PC-3 (cell line): ENCODE measurements at regions not wholly inside any gene's neighbourhood (a gene's known extent, or its start where the extent isn't known, plus 50 kb on each side); places are given as distances from the start of the nearest gene placed in this dataset.

ENCODE experiments used
- ATAC-seq: fragments of 200-7000 bp; cut with Tn5 transposase; 2 replicates; pipeline ENCODE4 v1.9.1; 2020; ENCODE audit warnings: mild to moderate bottlenecking, moderate library complexity
- BruUV-seq: library from RNA; stranded (reverse); fragments of 400-500 nt; replicated peaks from 2 replicates; lab custom pipeline; 2021; lab: Mats Ljungman, UMichigan
- CTCF ChIA-PET: fragments of 300-600 bp; sonication (Branson Sonifier 250); formaldehyde crosslinking; loops from one replicate; lab custom pipeline; 2022; ENCODE audit warnings: antibody characterized with exemption; lab: Charles Lee
- POLR2A ChIA-PET: fragments of 300-600 bp; sonication (Branson Sonifier 250); formaldehyde crosslinking; loops from one replicate; lab custom pipeline; 2022; ENCODE audit warnings: antibody characterized with exemption; ENCODE audit not compliant: unreplicated experiment; lab: Charles Lee
- DNase-seq: peaks from one replicate; pipeline ENCODE4 v3.0.0-alpha.2; 2015
- H2AFZ ChIP-seq: fragments of 300-600 bp; sonication (generic); 2 replicates; pipeline ENCODE4 v1.6.0; 2016; ENCODE audit warnings: antibody characterized with exemption, low read length
- H3F3A ChIP-seq: fragments of 300-600 bp; sonication (generic); one replicate; pipeline ENCODE4 v1.6.0; 2017; ENCODE audit warnings: antibody characterized with exemption, low read length, control low read depth, mild to moderate bottlenecking; ENCODE audit not compliant: unreplicated experiment
- H3K27ac ChIP-seq: fragments of 300-600 bp; sonication (generic); 2 replicates; pipeline ENCODE4 v1.5.1; 2016; ENCODE audit warnings: mild to moderate bottlenecking, low read length
- H3K27me3 ChIP-seq: fragments of 300-600 bp; sonication (generic); 2 replicates; pipeline ENCODE4 v1.6.1; 2016; ENCODE audit warnings: low read length, mixed read lengths
- H3K36me3 ChIP-seq: fragments of 300-600 bp; sonication (generic); 2 replicates; pipeline ENCODE4 v1.6.1; 2016; ENCODE audit warnings: low read depth, mixed run types, low read length, mixed read lengths
- H3K4me1 ChIP-seq: fragments of 300-600 bp; sonication (generic); 2 replicates; pipeline ENCODE4 v1.5.1; 2016; ENCODE audit warnings: low read length; ENCODE audit not compliant: insufficient read depth
- H3K4me2 ChIP-seq: fragments of 300-600 bp; sonication (generic); 2 replicates; pipeline ENCODE4 v1.6.0; 2016; ENCODE audit warnings: low read length
- H3K4me3 ChIP-seq: fragments of 300-600 bp; sonication (generic); 2 replicates; pipeline ENCODE4 v1.5.1; 2016; ENCODE audit warnings: mild to moderate bottlenecking, low read length, mixed read lengths
- H3K79me2 ChIP-seq: fragments of 300-600 bp; sonication (generic); 2 replicates; pipeline ENCODE4 v1.6.1; 2017; ENCODE audit warnings: low read length, mixed read lengths
- H3K9ac ChIP-seq: fragments of 300-600 bp; sonication (generic); 2 replicates; pipeline ENCODE4 v1.6.0; 2016; ENCODE audit warnings: mild to moderate bottlenecking, low read length
- H3K9me2 ChIP-seq: fragments of 300-600 bp; sonication (generic); replicated peaks from 2 replicates; pipeline ENCODE4 v1.6.1; 2016; ENCODE audit warnings: mixed run types, low read length, mixed read lengths
- H3K9me3 ChIP-seq: fragments of 300-600 bp; sonication (generic); 2 replicates; pipeline ENCODE4 v1.6.1; 2016; ENCODE audit warnings: low read length, mixed read lengths
- H4K20me1 ChIP-seq: fragments of 300-600 bp; sonication (generic); 2 replicates; pipeline ENCODE4 v1.6.1; 2016; ENCODE audit warnings: low read length, mixed read lengths
- EZH2 ChIP-seq: fragments of 300-600 bp; sonication (generic); IDR thresholded peaks from one replicate; pipeline ENCODE4 v1.6.1; 2017; ENCODE audit warnings: antibody characterized with exemption, mild to moderate bottlenecking, low read length; ENCODE audit not compliant: unreplicated experiment
- EZH2phosphoT487 ChIP-seq: fragments of 300-600 bp; sonication (generic); IDR thresholded peaks from 2 replicates; pipeline ENCODE4 v1.6.1; 2018; ENCODE audit warnings: mild to moderate bottlenecking, antibody characterized with exemption, low read length, borderline replicate concordance
- intact Hi-C: fragments of 100-400 bp; cut with micrococcal nuclease; formaldehyde crosslinking; loops from 2 replicates; pipeline ENCODE4 v1.9.0; 2023
- TF ChIP-seq, protein P1 (sequence below): fragments of 300-600 bp; sonication (generic); conservative IDR thresholded peaks from 2 replicates; pipeline ENCODE4 v1.5.1; 2017; ENCODE audit warnings: antibody characterized with exemption, low read depth, mild to moderate bottlenecking, low read length

GRCh38 chr2:186984966-186985365, 136.0 kb upstream of the ZSWIM2 start:
- Histone ChIP-seq H4K20me1 (no peaks in the 10 kb centered on the region), H3K4me3 (no peak overlapping the region), H2AFZ (no peak overlapping the region), H3K4me1 (no peaks in the 10 kb centered on the region), H3K36me3 (no peaks in the 10 kb centered on the region), H3K9me3 (no peaks in the 10 kb centered on the region), H3K9ac (no peak overlapping the region), H3K27ac (no peak overlapping the region), H3K4me2 (no peak overlapping the region), H3K9me2 (no peaks in the 10 kb centered on the region), H3K79me2 (no peaks in the 10 kb centered on the region), H3K27me3 (no peaks in the 10 kb centered on the region), H3F3A (no peaks in the 10 kb centered on the region)
- TF ChIP-seq EZH2 (no peak), EZH2phosphoT487 (no peak)
- TF ChIP-seq, protein P1, sequence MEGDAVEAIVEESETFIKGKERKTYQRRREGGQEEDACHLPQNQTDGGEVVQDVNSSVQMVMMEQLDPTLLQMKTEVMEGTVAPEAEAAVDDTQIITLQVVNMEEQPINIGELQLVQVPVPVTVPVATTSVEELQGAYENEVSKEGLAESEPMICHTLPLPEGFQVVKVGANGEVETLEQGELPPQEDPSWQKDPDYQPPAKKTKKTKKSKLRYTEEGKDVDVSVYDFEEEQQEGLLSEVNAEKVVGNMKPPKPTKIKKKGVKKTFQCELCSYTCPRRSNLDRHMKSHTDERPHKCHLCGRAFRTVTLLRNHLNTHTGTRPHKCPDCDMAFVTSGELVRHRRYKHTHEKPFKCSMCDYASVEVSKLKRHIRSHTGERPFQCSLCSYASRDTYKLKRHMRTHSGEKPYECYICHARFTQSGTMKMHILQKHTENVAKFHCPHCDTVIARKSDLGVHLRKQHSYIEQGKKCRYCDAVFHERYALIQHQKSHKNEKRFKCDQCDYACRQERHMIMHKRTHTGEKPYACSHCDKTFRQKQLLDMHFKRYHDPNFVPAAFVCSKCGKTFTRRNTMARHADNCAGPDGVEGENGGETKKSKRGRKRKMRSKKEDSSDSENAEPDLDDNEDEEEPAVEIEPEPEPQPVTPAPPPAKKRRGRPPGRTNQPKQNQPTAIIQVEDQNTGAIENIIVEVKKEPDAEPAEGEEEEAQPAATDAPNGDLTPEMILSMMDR, result no peak
- intact Hi-C loops, result no loop called here
- POLR2A ChIA-PET, result no interaction called here
- CTCF ChIA-PET, result no interaction called here
- no TSS peak for BruUV-seq
- no peak for ATAC-seq
- DNase-seq, result no peak

- no TSS peak for BruUV-seq
- ATAC-seq, result no peak
- TF ChIP-seq EZH2phosphoT487, result no peak
- TF ChIP-seq, protein P1, result no peak
- no peak for TF ChIP-seq EZH2
Measured at GRCh38 chr2:186984481-186984880, 135.5 kb upstream of the ZSWIM2 start.

GRCh38 chr2:186980787-186981550, 132.0 kb upstream of the ZSWIM2 start:
- Histone ChIP-seq H3F3A (no peaks in the 10 kb centered on the region), H3K27me3 (no peaks in the 10 kb centered on the region), H3K36me3 (no peaks in the 10 kb centered on the region), H2AFZ (no peak overlapping the region), H4K20me1 (no peaks in the 10 kb centered on the region), H3K9me3 (no peaks in the 10 kb centered on the region), H3K9ac (no peak overlapping the region), H3K4me1 (no peaks in the 10 kb centered on the region), H3K9me2 (no peaks in the 10 kb centered on the region), H3K4me3 (no peak overlapping the region), H3K4me2 (no peak overlapping the region), H3K79me2 (no peaks in the 10 kb centered on the region), H3K27ac (no peak overlapping the region)
- no peak for ATAC-seq
- ChIA-PET POLR2A (interaction anchor here (0.7 kb wide), 1 partner anchor 336 kb away, joined by 3 read pairs; no protein-coding TSS in a partner anchor), CTCF (no interaction called here)
- TF ChIP-seq EZH2 (no peak), EZH2phosphoT487 (no peak)
- TF ChIP-seq, protein P1, result no peak
- intact Hi-C loops, result no loop called here
- no peak for DNase-seq
- BruUV-seq, result no TSS peak

More at GRCh38 chr2:186984481-186984880, 135.5 kb upstream of the ZSWIM2 start:
- Histone ChIP-seq H3K27me3 (no peaks in the 10 kb centered on the region), H3K4me1 (no peaks in the 10 kb centered on the region), H3F3A (no peaks in the 10 kb centered on the region), H4K20me1 (no peaks in the 10 kb centered on the region), H3K9me3 (no peaks in the 10 kb centered on the region), H3K9me2 (no peaks in the 10 kb centered on the region), H3K9ac (no peak overlapping the region), H3K4me3 (no peak overlapping the region), H3K36me3 (no peaks in the 10 kb centered on the region), H2AFZ (no peak overlapping the region), H3K4me2 (no peak overlapping the region), H3K27ac (no peak overlapping the region), H3K79me2 (no peaks in the 10 kb centered on the region)
- ChIA-PET CTCF (no interaction called here), POLR2A (no interaction called here)
- intact Hi-C loops, result no loop called here
- no peak for DNase-seq
